ENCODE measurements at regions not wholly inside any gene's neighbourhood (a gene's known extent, or its start where the extent isn't known, plus 50 kb on each side); places are given as distances from the start of the nearest gene placed in this dataset.

GRCh38 chr3:9308298-9308990, 54.4 kb upstream of the THUMPD3 start:
- TF ChIP-seq CTCF (IDR thresholded peaks at IDR 0.05; ENCODE audit: poor library complexity), result no peak
- TF ChIP-seq EZH2 (IDR thresholded peaks at IDR 0.05; ENCODE audit: borderline replicate concordance), result no peak

Measured in hepatocyte (in vitro differentiated cells).